Naive thymus-derived CD8-positive, alpha-beta T cell (primary cell): ENCODE measurements at regions not wholly inside any gene's neighbourhood (a gene's known extent, or its start where the extent isn't known, plus 50 kb on each side); places are given as distances from the start of the nearest gene placed in this dataset.
"Not testable (repeated sequence)": the region's sequence is repeated elsewhere in the genome, so short reads cannot be mapped to it uniquely, and the experiment has no call there.

Experiments
- ATAC-seq, 2 donors: fragments of 150-1000 bp; cut with Tn5 transposase in 1 of 2; sonication (Bioruptor Pico), chemical (Tn5 transposase) in 1 of 2; 1 replicate in 1 of 2; 2 replicates in 1 of 2; pipeline ENCODE4 v1.10.0; 2021; ENCODE audit warnings: mild to moderate bottlenecking in 2 of 2, moderate library complexity in 2 of 2
- POLR2A ChIA-PET: fragments of 350-600 bp; sonication (Branson Sonifier 250); formaldehyde crosslinking; loops from one replicate; lab custom pipeline; 2021; ENCODE audit warnings: antibody characterized with exemption; lab: Charles Lee
- DNase-seq, 10 donors: peaks; one replicate each; pipeline versions ENCODE4 v3.0.0 to v3.0.0-alpha.2; 2020 to 2022
- H3K27ac Mint-ChIP-seq, 10 donors: one replicate each; pipeline ENCODE4 v1.8.0; 2020 to 2022; ENCODE audit warnings: mild to moderate bottlenecking in 10 of 10, mixed read lengths in 10 of 10, moderate library complexity in 4 of 10, inconsistent platforms in 1 of 10
- H3K27me3 Mint-ChIP-seq, 5 donors: one replicate each; pipeline ENCODE4 v1.8.0; 2021 to 2022; ENCODE audit warnings: mixed read lengths in 5 of 5
- H3K36me3 Mint-ChIP-seq, 3 donors: one replicate each; pipeline ENCODE4 v1.8.0; 2020 to 2022; ENCODE audit warnings: mixed read lengths in 3 of 3, mild to moderate bottlenecking in 2 of 3, inconsistent platforms in 1 of 3
- H3K4me1 Mint-ChIP-seq, 4 donors: one replicate each; pipeline ENCODE4 v1.8.0; 2021 to 2022; ENCODE audit warnings: mixed read lengths in 4 of 4
- H3K4me3 Mint-ChIP-seq, 10 donors: one replicate each; pipeline ENCODE4 v1.8.0; 2020 to 2022; ENCODE audit warnings: mild to moderate bottlenecking in 10 of 10, mixed read lengths in 10 of 10, moderate library complexity in 6 of 10, inconsistent platforms in 1 of 10
- H3K9me3 Mint-ChIP-seq, 9 donors: one replicate each; pipeline ENCODE4 v1.8.0; 2020 to 2022; ENCODE audit warnings: mixed read lengths in 9 of 9, mild to moderate bottlenecking in 3 of 9, inconsistent platforms in 1 of 9, moderate library complexity in 1 of 9

DNA sequence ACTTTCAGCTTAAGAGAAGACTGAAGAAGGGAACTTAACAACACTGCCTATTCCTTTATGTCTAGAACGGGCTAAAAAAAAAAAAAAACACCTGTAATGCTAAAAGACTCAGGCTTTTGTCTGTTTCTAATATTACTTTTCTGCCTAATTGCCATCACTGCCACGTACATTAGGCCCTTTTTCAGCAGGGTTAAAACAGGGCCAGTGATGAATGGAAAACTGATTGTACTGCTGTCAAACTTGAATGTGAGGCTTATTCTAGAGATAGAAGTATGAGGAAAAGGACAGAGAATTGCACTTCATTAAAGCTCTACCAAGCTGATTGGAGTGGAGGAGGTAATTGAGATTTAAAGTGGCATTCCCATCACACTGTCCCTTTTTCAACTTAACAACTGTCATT is 535.8 kb downstream of the PRKD1 start:
- Mint-ChIP-seq H3K9me3 (peaks cover 0 to 16% (median 7%) of the 10 kb centered on the region in 9 donors), H3K36me3 (no peaks in the 10 kb centered on the region)
- ATAC-seq, result no peak

GRCh38 chr14:29392287-29392686 is 535.4 kb downstream of the PRKD1 start:
- Mint-ChIP-seq H3K27ac (no peak overlapping the region), H3K4me3 (no peak overlapping the region), H3K27me3 (no peaks in the 10 kb centered on the region), H3K36me3 (no peaks in the 10 kb centered on the region), H3K4me1 (no peaks in the 10 kb centered on the region), H3K9me3 (peaks cover 0 to 16% (median 7%) of the 10 kb centered on the region in 9 donors)
- POLR2A ChIA-PET, result no interaction called here
- no peak for DNase-seq
- ATAC-seq, result no peak

More for the DNA sequence above, 535.8 kb downstream of the PRKD1 start:
- POLR2A ChIA-PET, result no interaction called here
- H3K4me1 Mint-ChIP-seq, result no peaks in the 10 kb centered on the region
- H3K27ac Mint-ChIP-seq, result no peak overlapping the region
- H3K27me3 Mint-ChIP-seq, result no peaks in the 10 kb centered on the region
- no peak overlapping the region for H3K4me3 Mint-ChIP-seq
- no peak for DNase-seq

DNA sequence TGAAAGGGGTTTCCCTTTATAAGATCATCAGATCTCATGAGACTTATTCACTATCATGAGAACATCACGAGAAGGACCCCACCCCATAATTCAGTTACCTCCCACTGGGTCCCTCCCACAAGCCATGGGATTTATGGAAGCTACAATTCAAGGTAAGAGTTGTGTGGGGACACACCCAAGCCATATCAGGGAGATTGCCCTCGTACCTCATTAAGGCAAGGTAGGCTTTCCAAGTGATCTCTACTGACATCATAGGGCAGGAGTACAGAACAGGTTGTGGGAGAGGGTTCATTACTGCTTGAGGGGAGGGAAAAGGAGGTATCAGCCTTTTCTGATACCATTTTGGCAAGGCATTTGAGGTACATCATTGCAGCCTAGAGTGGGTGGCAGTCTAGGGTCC is 524.6 kb downstream of the PRKD1 start:
- Mint-ChIP-seq H3K4me3 (no peak overlapping the region), H3K27me3 (no peaks in the 10 kb centered on the region), H3K4me1 (no peaks in the 10 kb centered on the region), H3K36me3 (peaks cover 0 to 8% (median 0%) of the 10 kb centered on the region in 3 donors), H3K27ac (no peak overlapping the region), H3K9me3 (peaks cover 6 to 26% (median 12%) of the 10 kb centered on the region in 9 donors)
- DNase-seq (no peak), ATAC-seq (no peak)
- POLR2A ChIA-PET, result no interaction called here

- DNase-seq (no peak), ATAC-seq (no peak)
- no peaks in the 10 kb centered on the region for H3K4me1 Mint-ChIP-seq
- POLR2A ChIA-PET, result no interaction called here
- peaks cover 0 to 3% (median 0%) of the 10 kb centered on the region in 3 donors for H3K36me3 Mint-ChIP-seq
- H3K27me3 Mint-ChIP-seq, result no peaks in the 10 kb centered on the region
- no peak overlapping the region for H3K4me3 Mint-ChIP-seq
- peaks cover 2 to 27% (median 16%) of the 10 kb centered on the region in 9 donors for H3K9me3 Mint-ChIP-seq
- no peak overlapping the region for H3K27ac Mint-ChIP-seq
Measured at GRCh38 chr14:29410581-29410980, 517.1 kb downstream of the PRKD1 start.

GRCh38 chr14:29414931-29415330 is 512.7 kb downstream of the PRKD1 start:
- H3K27me3 Mint-ChIP-seq, DNase-seq, H3K4me1 Mint-ChIP-seq, H3K36me3 Mint-ChIP-seq, H3K27ac Mint-ChIP-seq, ATAC-seq, POLR2A ChIA-PET, H3K4me3 Mint-ChIP-seq: not testable (repeated sequence)
- peaks cover 0 to 15% (median 6%) of the 10 kb centered on the region in 9 donors for H3K9me3 Mint-ChIP-seq

GRCh38 chr14:29419736-29420135 is 507.9 kb downstream of the PRKD1 start:
- DNase-seq, result no peak
- no peak overlapping the region for H3K27ac Mint-ChIP-seq
- POLR2A ChIA-PET, result no interaction called here
- peaks cover 0 to 14% (median 4%) of the 10 kb centered on the region in 9 donors for H3K9me3 Mint-ChIP-seq
- no peaks in the 10 kb centered on the region for H3K4me1 Mint-ChIP-seq
- no peak for ATAC-seq
- H3K36me3 Mint-ChIP-seq, result no peaks in the 10 kb centered on the region
- no peaks in the 10 kb centered on the region for H3K27me3 Mint-ChIP-seq
- H3K4me3 Mint-ChIP-seq, result no peak overlapping the region

DNA sequence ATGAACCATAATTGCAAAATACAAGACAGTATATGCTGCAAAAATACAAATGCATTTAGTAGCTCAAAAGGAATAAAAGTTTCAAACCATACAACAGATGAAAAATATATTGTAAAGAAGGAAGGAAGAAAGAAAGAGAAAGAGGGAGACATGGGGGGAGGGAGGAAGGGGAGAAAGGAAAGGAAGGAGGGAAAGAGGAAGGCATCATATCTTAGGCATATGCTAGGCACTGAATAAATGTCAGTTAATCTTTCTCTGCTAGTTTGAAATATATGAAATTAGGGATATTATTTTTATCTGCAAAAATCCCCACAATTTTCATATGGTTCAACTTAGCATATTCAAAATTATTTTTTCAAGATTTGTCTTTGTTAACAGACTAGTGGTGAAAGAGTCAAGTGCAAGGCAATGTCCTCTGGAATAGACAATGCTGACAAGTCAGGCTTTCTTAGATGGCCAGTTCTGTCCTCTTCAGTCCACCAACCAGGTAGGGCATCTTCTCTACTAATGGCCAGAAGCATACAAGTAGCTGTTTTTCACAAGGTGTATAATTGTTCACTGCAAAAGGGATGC is 506.4 kb downstream of the PRKD1 start:
- H3K36me3 Mint-ChIP-seq, result no peaks in the 10 kb centered on the region
- H3K4me1 Mint-ChIP-seq, result no peaks in the 10 kb centered on the region
- H3K9me3 Mint-ChIP-seq, result peaks cover 0 to 13% (median 4%) of the 10 kb centered on the region in 9 donors
- H3K27me3 Mint-ChIP-seq, result no peaks in the 10 kb centered on the region
- ATAC-seq (no peak), DNase-seq (no peak)
- H3K27ac Mint-ChIP-seq, result no peak overlapping the region
- POLR2A ChIA-PET, result no interaction called here
- no peak overlapping the region for H3K4me3 Mint-ChIP-seq

DNA sequence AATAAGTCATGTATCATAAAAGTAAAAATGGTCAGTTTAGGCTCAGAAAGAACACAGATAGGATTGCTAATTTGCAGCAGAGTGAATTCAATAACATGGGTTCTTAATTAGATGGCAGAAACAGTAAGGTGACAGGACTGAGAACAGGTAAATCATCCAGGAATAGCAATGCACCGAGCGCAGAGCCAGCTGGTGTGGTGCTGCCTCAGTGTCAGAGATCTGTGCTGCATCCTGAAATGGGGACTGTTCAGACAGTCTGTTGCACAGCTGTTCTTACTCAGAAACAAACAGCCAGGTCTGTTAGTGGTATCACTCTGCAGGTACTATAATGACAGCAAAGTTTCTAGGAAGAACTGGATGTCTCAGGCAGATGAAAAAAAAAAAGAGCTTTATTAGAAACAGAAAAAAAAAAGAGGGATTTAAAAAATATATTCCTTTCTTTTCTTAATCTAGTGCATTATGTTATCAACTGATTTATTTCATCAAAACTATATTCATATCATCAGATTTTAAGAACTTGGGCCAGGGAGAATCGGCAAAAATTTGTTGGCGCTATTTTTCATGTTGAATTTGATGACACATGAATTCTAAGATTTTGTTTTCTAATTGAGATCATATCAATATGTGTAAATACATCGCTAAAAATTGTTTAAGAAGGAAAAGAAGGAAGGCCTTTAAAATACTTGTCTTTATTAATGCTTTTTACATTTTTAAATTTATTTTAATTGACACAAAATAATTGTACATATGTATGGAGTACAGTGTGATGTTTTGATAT is 501.8 kb downstream of the PRKD1 start:
- H3K27me3 Mint-ChIP-seq, result peaks cover 0 to 2% (median 0%) of the 10 kb centered on the region in 5 donors
- H3K4me3 Mint-ChIP-seq, result no peak overlapping the region

DNA sequence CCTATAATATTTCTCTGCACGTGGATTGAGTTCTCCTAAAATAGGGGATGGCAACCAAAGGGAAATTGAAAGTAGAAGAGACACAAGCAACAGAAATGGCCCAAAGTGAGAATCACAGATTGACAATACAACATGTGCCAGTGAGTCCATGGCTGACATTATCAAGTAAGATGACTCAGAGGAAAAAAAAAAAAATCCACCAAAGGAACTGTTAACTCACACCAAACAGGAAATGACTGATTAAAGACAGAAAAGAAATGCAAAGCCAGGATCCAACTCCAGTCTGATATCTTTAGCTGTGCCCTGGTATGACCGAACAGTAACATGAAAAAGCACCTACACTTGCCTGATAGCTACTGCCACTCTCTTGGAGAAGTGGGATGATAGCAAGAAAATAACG is 485.0 kb downstream of the PRKD1 start:
- Mint-ChIP-seq H3K36me3 (peaks cover 0 to 5% (median 0%) of the 10 kb centered on the region in 3 donors), H3K9me3 (peaks cover 2 to 48% (median 16%) of the 10 kb centered on the region in 9 donors), H3K4me1 (no peaks in the 10 kb centered on the region), H3K27me3 (no peaks in the 10 kb centered on the region), H3K27ac (no peak overlapping the region), H3K4me3 (no peak overlapping the region)
- no peak for DNase-seq
- POLR2A ChIA-PET, result no interaction called here
- ATAC-seq, result no peak

More for the DNA sequence above, 501.8 kb downstream of the PRKD1 start:
- H3K4me1 Mint-ChIP-seq, result no peaks in the 10 kb centered on the region
- H3K27ac Mint-ChIP-seq, result no peak overlapping the region
- ATAC-seq, result no peak
- peaks cover 0 to 26% (median 9%) of the 10 kb centered on the region in 9 donors for H3K9me3 Mint-ChIP-seq
- POLR2A ChIA-PET, result no interaction called here
- DNase-seq, result no peak
- no peaks in the 10 kb centered on the region for H3K36me3 Mint-ChIP-seq

DNA sequence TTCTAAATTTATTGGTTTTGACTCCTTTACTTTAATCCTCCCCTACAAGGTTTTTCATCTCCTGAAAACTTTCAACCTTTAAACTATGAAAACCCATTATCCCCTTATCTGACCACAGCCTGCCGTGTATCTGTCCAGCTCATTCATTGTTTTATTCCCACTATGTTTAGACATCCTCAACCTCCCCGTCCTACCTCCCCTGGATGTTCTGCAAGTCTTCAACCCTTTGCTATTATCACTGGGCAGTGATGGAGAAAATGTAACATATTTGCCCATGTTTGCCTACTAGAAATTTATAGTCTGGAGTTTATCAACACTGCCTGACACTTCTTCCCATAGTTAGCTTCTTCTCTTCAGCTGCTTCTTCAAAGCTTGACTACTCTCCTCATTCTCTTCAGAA is 483.4 kb downstream of the PRKD1 start:
- DNase-seq (no peak), ATAC-seq (no peak)
- Mint-ChIP-seq H3K9me3 (peaks cover 3 to 33% (median 13%) of the 10 kb centered on the region in 9 donors), H3K36me3 (peaks cover 0 to 5% (median 0%) of the 10 kb centered on the region in 3 donors), H3K27ac (no peak overlapping the region), H3K4me1 (no peaks in the 10 kb centered on the region), H3K27me3 (no peaks in the 10 kb centered on the region), H3K4me3 (no peak overlapping the region)
- POLR2A ChIA-PET, result no interaction called here

- Mint-ChIP-seq H3K9me3 (peaks cover 3 to 29% (median 13%) of the 10 kb centered on the region in 9 donors), H3K27ac (no peak overlapping the region), H3K27me3 (no peaks in the 10 kb centered on the region), H3K36me3 (peaks cover 0 to 5% (median 0%) of the 10 kb centered on the region in 3 donors), H3K4me3 (no peak overlapping the region), H3K4me1 (no peaks in the 10 kb centered on the region)
- POLR2A ChIA-PET, result no interaction called here
- ATAC-seq (no peak), DNase-seq (no peak)
Measured at GRCh38 chr14:29444805-29445204, 482.8 kb downstream of the PRKD1 start.

- POLR2A ChIA-PET, result no interaction called here
- DNase-seq, result no peak
- peaks cover 3 to 29% (median 13%) of the 10 kb centered on the region in 9 donors for H3K9me3 Mint-ChIP-seq
- no peaks in the 10 kb centered on the region for H3K27me3 Mint-ChIP-seq
- no peak for ATAC-seq
- no peak overlapping the region for H3K27ac Mint-ChIP-seq
- H3K4me3 Mint-ChIP-seq, result no peak overlapping the region
- H3K36me3 Mint-ChIP-seq, result peaks cover 0 to 5% (median 0%) of the 10 kb centered on the region in 3 donors
- H3K4me1 Mint-ChIP-seq, result no peaks in the 10 kb centered on the region
Measured at GRCh38 chr14:29446971-29447370, 480.7 kb downstream of the PRKD1 start.

DNA sequence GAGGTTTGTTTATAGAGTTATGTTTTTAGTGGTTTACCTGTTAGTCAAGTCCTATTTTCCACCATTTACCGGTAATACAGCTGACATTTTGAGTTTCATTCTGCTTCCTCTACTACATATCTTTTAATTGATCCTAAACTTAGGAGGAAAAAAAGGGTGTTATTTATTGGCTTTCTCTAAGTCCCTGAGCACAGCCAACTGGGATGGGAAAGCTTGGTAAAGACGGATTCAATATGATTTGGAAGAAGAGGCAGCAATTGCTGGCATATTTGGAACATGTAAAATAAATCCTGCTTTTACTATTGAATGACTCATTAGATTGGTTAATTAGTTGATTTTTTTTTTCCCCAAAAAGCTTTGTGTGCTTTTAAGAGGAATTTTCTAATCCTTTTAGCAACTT is 475.7 kb downstream of the PRKD1 start:
- Mint-ChIP-seq H3K4me3 (no peak overlapping the region), H3K27me3 (no peaks in the 10 kb centered on the region), H3K36me3 (no peaks in the 10 kb centered on the region), H3K27ac (no peak overlapping the region), H3K9me3 (peaks cover 0 to 10% (median 3%) of the 10 kb centered on the region in 9 donors), H3K4me1 (no peaks in the 10 kb centered on the region)
- POLR2A ChIA-PET, result no interaction called here
- DNase-seq (no peak), ATAC-seq (no peak)
